Astrocyte of the cerebellum (primary cell): ENCODE measurements at regions not wholly inside any gene's neighbourhood (a gene's known extent, or its start where the extent isn't known, plus 50 kb on each side); places are given as distances from the start of the nearest gene placed in this dataset.

Source experiments
- DNase-seq: peaks from one replicate; pipeline ENCODE4 v3.0.0-alpha.2; 2011; ENCODE audit warnings: low read depth
- H3K4me3 ChIP-seq: 2 replicates; pipeline ENCODE4 v1.5.1; 2011; ENCODE audit warnings: mild to moderate bottlenecking, low read depth, low read length, moderate library complexity
- CTCF ChIP-seq: IDR thresholded peaks from 2 replicates; pipeline ENCODE4 v1.5.1; 2012; ENCODE audit warnings: low read length, low read depth, moderate library complexity, mild to moderate bottlenecking; ENCODE audit errors: missing control alignments
- in situ Hi-C: cut with HindIII; loops from 2 replicates; pipeline ENCODE4 v1.10.0; 2017; ENCODE audit warnings: low sequenced_read_pairs

GRCh38 chr10:4130685-4131084 is 345.7 kb upstream of the KLF6 start:
- no peak for DNase-seq
- in situ Hi-C loops: no loop called here
- no peak for TF ChIP-seq CTCF
- no peak overlapping the region for H3K4me3 ChIP-seq

DNA sequence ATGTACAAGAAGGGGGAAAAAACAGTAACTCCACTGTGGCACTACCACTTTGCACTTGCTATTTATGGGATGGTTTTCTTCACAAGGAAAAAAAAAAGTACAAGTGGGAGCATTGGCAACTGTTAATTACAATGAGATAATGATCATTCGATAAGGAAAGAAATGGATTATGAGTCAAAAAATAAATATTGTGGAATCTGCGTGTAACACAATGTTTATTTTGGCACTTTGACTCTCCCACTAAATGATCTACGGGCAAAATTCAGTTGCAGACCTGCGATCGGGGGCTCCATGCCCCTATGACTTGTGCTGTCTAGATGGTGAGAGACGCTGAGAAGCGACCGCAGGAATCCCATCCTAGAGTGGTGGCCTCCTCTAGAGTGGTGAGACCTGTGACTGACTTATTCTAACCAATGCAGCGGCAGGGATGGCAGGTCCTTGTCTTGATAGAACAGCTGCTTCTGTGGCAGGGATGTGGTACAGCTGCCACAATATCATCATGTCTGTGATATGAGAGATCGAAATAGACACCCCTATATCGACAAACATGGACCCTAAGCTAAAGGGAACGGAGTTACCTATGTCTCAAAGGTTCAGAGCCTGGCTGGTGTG is 345.0 kb upstream of the KLF6 start:
- no peak for DNase-seq
- no peak overlapping the region for H3K4me3 ChIP-seq
- no peak for TF ChIP-seq CTCF
- in situ Hi-C loops: no loop called here

DNA sequence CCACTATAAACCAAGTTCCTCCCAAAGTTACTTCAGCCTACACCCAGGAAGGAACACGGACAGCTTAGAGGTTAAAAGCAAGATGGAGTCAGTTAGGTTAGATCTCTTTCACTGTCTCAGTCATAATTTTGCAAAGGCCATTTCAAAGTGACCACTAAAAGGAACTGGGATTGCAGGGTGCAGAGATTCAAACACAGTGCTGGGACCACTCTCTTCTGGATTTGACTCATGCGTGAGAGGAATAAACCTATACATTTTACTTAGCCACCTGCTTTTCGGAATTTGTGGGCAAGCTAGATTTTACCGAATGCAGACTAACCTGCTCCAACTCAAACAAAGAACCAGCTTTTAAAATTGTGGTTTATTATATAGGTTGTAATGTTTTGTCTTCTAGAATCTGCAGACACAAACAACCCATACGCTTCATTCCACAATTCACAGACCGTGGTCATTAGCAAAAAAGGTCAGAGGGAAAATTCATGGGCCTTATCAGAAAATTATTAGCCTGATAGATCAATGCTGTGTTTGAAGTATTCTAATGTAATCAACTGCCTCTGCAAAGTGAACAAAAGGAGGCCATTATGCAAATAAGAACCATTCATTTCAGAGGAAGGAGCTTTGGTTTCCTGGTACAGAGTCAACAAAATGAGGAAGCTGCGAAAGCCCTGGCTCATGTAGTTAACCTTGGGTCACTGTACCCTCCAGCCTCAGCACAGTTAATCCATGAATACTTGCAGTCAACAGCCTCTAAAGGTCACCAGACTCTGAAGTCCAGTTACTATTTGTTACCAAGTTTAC is 342.7 kb upstream of the KLF6 start:
- DNase-seq: no peak

GRCh38 chr10:4125776-4126175 is 340.8 kb upstream of the KLF6 start:
- no peak for DNase-seq
- TF ChIP-seq CTCF: no peak
- no peak overlapping the region for H3K4me3 ChIP-seq
- in situ Hi-C loops: no loop called here

More for the DNA sequence above, 342.7 kb upstream of the KLF6 start:
- H3K4me3 ChIP-seq: no peak overlapping the region
- no peak for TF ChIP-seq CTCF
- in situ Hi-C loops: no loop called here

DNA sequence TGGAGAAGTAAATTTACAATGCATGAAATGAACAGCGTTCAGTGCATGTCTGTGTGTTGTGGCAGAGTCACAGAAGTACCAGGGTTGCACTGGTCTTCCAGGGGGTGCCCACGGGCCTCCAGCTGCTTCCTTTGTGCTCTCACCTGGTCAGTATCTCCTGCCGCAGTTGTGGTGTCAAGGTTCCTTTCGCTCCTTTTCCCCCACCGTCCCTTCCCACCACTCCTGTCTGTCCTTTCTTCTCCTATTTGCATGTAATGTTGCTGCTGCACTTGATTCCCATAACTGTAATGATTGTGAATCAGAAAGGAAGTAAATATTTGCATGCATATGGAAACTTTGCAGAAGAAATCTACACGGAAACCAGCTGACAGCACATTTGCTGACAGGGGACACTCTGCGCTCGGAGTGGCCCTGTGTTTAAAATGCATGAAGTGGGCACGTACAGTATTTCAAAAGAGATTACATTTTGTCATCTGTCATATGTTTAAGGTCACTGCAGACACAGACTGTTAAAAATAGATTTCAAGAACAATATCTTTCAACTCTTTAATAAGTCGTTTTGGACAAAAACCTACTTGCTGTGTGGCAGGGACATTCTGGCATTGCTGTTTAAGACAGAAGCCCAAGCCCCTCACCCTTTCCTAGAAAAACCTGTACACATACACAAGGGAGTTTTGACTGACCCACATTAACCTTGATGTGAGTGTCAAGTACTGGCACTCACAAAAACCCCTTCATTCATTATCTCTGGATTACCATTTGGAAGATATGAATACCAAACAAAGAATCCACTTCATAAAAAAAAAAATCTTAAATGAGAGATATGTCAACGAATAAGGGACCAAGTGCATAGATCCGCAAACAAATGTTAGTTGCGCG is 336.7 kb upstream of the KLF6 start:
- in situ Hi-C loops: no loop called here
- DNase-seq: no peak
- no peak for TF ChIP-seq CTCF
- no peak overlapping the region for H3K4me3 ChIP-seq

DNA sequence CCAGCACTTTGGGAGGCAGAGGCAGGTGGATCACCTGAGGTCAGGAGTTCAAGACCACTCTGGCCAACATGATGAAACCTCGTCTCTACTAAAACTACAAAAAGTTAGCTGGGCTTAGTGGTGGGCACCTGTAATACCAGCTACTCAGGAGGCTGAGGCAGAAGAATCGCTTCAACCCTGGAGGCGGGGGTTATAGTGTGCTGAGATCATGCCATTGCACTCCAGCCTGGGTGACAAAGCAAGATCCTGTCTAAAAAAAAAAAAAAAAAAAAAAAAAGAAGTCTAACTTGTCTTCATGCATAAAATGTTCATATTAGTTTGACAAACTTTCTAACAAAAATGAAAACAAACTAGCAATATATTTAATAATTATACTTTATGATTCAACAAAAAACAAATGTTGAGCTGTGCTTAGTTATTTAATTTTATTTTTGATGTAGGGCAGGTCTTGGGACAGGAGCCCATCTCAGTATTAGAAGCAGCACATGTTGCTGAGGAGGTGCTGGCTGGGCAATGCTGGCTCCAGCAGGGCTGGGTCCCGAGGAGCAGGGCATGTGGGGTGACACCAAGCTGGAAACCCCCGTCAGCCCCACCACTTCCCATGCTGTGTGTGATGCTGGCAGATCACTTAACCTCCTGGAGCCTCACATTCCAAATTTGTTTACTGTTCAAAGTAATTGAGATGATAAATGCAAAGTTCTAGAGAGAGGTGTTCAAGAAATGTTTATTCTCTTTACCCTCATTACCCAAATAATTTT is 335.3 kb upstream of the KLF6 start:
- DNase-seq: no peak
- in situ Hi-C loops: no loop called here
- H3K4me3 ChIP-seq: no peak overlapping the region
- TF ChIP-seq CTCF: no peak
